ENCODE measurements at regions not wholly inside any gene's neighbourhood (a gene's known extent, or its start where the extent isn't known, plus 50 kb on each side); places are given as distances from the start of the nearest gene placed in this dataset.

DNA sequence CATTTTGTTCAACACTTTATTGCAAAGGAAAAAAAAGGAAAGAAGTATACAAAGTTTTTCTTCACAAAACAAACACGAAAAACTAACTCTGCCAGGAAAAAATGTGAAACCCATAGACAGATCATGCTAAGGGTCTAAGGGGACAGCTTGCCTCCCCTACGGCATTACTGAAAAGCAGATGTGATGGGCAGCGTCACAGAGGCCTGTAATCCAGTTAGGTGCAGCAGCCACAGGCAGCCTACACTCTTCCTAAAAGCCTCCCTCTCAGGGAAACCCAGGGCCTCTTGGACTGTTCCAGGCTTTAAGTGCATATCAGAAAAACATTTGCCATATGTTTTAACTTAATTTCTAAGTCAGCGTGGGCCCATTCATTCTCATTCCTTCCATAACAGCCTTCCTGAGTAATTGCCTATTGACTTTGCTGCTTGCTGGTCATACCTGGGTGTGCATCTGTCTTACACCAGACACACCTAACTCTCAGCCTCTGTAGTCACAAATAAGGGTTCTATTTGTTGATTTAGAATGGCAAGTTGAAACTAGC lies 135.7 kb upstream of the SERP2 start:
- no peak for DNase-seq (ENCODE audit: low read depth in 1 of 2, low spot score in 1 of 2)

DNA sequence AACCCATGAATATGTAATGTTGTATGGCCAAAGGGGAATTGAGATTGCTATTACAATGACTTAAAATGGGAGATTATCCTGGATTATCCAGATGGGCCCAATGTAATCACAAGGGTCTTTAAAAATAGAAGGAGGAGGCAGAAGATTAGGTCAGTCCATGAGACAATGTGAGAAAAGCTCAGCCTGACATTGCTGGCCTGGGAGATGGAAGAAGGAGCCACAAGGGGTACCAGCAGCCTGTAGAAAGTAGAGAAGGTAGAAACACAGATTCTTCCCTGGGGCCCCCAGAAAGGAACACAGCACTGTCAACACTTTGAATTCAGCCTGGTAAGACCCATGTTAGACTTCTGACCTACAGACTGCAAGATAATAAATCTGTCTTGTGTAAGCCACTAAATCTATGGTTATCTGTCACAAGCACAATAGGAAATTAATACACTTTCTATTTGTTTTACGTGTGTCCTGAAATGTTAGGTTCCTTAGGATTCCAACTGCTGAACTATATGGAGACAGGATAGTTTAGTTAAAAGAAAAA lies 132.9 kb upstream of the SERP2 start:
- DNase-seq (ENCODE audit: low read depth in 1 of 2, low spot score in 1 of 2) = no peak

DNA sequence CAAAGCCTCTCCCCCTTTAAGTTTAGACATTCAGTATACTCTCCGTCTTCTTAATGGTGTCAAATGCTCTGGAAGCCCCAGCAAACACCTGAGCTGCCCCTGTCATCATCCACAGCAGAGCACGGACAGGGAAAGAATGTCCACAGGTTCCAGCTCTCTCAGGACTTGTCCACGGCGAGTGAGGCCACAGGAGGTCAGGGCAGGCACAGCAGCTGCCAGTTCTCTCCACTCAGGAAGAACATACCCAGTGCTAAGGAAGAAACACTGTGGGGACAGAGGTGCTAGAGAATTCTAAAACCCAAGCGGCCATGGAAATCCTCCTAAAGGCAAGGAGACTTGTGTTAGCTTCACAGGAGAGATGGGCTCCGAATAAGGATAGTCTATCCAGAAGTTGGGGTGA lies 132.0 kb upstream of the SERP2 start:
- DNase-seq (ENCODE audit: low read depth in 1 of 2, low spot score in 1 of 2) = no peak

DNA sequence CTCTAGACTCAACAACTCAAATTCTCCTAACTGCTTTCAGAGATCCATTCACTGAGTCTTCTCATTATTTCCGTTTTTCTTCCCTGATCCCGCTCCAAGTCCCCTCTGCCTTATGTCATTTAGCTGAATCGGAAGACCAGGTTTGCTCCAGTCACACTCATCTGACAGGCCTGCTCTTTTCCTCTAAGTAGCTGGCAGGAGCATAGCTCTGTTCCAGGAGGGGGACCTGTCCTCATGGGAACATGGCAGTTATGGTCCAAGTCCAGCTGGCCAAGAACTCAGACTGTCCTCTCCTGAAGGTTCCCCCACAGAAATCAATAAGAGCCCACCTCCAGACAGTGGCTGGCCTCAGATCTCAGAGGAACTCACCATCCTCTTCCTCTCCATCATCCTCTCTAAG lies 130.9 kb upstream of the SERP2 start:
- DNase-seq (ENCODE audit: low read depth in 1 of 2, low spot score in 1 of 2) = no peak

DNA sequence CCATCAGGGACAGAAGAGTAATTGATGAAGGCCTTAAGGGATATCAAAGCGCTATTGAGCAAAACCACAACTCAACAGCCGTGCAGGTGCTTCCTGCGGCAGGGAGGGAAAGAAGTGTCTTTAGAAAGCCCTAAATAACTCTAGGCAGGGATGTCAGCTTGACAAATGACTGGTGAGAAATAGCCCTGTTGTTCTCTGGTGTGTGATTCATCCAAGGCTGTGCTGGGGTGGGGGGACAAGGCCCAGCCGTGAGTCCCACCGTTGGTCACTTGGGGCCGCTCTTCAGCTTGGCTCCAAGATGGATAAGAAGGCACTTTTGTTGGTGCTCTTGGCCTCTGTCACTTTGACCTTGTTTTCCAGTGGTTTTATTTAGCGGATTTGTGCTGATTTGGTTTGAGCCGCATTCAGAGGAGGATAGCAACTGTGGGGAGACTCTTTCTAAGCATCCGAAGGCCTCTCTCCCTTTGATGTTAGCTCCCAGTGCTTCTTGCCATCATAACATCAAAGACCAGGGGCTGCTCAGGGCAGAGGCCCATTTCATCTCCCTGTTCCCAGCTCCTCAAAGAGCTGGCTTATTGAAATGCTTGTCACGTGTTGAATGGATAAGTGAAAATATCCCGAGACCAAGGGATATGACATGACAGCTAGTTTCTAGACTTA lies 130.3 kb upstream of the SERP2 start:
- no peak for DNase-seq (ENCODE audit: low read depth in 1 of 2, low spot score in 1 of 2)

DNA sequence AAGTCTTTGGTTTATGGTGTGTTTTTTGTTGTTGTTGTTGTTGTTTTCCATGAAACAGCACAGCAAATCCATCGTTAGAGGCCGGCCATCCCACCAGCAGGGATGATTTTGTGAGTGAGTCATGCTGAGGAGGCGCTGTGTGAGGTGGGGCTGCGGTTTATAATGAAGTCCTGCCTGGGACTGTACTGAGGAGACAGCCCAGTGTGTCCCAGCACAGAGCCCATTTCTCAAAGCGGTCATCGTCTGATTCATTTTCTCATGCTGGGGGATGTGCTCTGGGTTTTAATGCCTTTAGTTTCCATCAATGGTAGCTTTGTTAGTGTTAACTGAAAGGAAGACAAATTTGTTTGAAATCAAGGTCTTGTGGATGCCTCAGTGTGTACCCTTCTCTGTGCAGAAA lies 129.3 kb upstream of the SERP2 start:
- no peak for DNase-seq (ENCODE audit: low read depth in 1 of 2, low spot score in 1 of 2)

DNA sequence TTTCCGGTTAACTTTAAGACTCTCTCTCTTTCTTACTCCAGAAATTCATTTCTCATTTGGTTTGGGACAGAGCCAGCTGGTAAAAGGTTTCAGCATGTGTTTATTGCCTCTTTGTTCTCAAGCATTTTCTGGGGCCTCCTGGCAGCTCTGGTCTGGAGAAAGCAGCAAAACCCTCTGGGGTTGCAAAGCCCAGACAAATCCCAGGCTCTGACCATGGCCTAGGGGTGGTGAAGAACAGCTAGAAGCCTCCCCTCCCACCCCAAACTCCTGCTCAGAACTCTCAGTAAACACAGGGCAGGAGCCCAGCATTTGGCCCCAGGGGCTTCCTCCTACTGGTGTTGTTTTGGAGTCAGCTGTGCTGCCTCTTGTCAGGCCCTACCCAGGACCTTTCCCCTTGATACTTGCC lies 124.2 kb upstream of the SERP2 start:
- no peak for DNase-seq (ENCODE audit: low read depth in 1 of 2, low spot score in 1 of 2)

DNA sequence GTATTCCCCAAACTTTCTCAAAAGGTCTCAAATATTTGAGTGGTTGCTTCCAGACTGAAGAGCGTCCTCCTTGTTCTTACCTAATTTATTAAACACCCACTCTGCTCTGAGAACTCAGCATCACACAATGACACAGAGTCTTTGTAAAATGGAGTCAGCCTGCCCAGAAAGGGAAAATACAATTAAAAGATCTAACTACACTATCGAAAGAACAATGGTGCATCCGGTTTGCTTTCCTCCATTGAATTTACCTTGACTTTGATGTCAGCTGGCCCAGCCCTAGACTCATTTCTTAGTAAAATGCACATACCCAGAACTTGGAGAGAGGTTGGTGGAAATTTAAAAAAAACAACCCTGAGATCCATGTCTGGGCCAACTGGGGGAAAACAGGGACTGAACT lies 120.7 kb upstream of the SERP2 start:
- DNase-seq (ENCODE audit: low read depth in 1 of 2, low spot score in 1 of 2) = no peak

DNA sequence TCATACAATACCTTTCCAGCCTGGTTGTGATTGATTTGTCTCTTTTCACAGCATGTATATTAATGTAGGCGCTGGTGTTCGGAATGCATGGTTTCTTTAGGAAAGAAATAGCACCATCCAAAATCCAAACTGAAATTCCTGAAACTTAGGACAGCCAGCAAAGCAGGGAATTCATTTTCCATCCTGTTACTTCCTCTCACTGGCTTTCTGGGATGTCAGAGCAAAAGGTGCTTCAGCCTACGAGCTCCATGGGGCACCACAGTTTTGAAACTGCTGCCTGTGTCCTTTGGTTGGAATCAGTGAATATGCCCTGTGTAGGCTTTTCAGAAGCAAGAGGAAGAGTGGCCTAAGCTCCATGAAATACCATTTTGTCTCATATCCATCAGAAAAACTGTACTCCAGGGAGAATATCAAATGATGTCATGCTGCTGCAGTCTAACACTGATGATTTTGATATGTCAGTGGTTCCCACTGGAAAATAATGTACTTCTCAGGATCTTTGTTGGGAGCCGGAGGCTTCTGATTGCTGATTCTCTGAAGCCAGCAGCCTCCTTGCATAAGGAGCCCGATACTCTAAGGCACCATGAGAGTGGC lies 117.8 kb upstream of the SERP2 start:
- no peak for DNase-seq (ENCODE audit: low read depth in 1 of 2, low spot score in 1 of 2)

DNA sequence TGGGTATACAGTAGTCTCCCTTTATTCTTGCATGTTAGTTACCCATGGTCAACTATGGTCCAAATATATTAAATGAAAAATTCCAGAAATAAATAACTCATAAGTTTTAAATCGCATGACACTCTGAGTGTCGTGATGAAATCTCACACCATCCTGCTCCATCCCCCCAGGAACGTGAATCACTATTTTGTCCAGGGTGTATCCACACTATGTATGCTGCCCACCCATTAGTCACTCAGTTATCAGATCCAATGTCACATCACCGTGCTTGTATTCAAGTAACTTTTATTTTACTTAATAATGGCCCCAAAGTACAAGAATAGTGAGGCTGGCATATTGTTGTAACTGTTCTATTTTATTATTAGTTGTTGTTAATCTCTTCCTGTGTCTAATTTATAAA lies 115.8 kb upstream of the SERP2 start:
- no peak for DNase-seq (ENCODE audit: low read depth in 1 of 2, low spot score in 1 of 2)

DNA sequence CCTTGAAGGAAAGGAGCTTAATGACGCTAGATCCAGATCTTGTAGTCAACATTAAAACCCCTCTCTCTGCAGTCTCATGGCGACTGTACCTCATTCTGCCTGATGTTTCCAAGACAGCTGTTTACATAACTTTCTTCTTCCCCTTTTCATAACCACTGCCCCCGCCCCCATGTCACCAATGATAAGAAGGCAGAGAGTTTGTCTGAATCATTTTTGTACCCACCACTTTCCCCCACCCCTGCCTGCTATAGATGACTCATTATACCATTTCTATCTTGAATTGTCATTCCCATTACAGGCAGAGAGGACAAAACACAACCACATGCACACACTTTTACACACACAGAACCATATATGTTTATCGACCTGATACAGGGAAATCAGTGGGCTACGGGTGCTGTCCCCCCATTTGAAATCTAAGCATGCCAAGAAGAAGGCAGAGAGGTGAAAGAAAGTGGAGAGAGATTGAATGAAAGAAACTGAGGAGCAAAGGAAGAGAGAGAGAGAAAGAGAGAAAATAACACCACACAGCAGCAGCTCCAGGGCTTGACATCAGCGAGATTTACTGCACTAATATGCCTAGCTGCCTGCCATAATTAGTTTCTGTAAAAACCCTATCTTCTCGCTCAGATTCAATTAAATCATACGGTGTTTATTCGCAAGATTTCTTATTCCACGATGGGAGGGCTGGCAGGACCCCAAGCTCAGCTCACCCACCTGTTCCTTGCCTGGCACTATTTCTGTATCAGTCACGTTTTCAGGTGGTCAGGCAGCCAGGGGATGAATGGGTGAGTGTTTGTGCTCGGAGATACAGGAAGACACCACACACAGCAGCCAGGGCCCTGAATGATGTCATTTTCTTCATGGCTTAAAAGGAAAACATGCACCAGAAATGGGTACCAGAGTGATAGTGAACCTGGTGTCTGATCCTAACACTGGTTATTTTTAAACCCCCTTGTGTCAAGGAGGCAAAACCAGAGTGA lies 114.3 kb upstream of the SERP2 start:
- peak in 1 of 2 donors; percentile 61 for DNase-seq (ENCODE audit: low read depth in 1 of 2, low spot score in 1 of 2)

DNA sequence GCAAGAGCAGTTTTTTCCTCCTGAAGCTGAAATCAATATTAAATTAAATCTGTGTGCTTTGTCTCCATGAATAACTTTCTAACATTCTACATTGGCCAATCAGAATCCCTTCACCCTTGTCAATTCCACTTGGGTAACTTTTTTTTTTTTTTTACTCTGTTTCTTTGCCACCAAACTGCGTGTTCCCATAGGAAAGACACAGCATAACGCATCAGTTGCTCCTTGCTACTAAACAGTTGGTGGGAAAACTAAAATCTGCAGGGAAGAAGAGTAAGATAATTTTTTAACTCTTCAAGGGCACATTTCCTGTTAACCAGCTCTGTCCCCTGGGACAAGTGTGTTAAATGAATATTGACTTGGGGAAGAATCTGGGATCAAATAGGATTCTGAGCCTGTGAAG lies 113.3 kb upstream of the SERP2 start:
- DNase-seq (ENCODE audit: low read depth in 1 of 2, low spot score in 1 of 2) = no peak

DNA sequence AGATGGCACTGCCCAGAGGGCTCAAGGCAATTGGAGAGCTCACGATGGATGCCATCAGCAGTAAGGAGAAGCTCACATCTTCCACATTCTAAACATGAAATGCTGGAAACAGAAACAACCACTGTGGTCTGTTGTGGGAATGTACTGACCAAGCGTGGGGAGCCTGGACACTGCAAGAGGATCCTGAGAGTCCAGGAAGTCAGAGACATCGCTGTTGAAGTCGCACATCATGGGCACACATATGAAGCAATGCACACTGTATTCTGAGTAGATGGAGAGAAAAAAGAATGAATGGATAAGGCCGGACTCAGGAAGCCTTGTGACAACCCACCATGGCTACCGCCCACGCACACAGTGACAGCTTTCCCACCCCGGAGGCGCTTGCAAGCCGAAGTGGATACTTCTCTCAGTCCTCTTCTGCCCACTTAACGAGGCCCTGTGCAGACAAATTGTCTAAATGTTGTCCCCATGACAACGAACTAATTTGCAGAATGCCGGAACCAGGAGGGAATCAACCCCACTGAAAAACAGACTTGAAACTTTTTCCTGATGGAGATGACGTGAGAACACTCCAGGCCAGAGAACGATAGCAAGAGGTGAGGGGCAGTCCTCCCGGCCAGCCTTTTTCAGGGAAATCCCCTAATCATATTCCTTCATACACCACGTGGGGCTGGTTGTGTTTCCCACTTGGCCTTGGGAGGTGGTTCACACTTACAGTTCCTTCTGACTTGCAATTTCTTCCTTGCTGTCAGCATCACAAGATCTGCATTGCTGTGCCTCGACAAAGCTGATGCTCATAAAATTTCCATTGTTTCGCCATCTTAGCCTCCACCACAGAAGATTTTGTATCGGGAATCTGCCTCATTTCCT lies 109.6 kb upstream of the SERP2 start:
- DNase-seq (ENCODE audit: low read depth in 1 of 2, low spot score in 1 of 2) = no peak

DNA sequence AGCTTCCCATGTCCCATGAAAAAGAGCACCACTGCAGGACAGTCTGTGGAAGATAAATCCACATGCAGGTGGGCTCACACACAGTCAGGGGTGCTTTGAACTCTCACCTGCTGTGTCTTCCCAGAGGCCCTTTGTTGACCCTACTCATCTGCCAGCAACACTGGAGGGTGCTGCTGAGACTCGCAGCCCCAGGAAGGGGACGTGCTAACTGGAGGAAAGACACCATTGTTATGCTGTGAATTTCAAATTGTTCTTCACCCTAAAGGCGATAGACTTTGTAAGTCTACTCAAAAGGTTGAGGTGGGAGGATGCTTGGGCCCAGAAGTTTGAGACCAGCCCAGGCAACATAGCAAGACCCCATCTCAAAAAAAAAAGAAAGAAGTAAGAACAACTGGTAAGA lies 107.3 kb upstream of the SERP2 start:
- no peak for DNase-seq (ENCODE audit: low read depth in 1 of 2, low spot score in 1 of 2)

DNA sequence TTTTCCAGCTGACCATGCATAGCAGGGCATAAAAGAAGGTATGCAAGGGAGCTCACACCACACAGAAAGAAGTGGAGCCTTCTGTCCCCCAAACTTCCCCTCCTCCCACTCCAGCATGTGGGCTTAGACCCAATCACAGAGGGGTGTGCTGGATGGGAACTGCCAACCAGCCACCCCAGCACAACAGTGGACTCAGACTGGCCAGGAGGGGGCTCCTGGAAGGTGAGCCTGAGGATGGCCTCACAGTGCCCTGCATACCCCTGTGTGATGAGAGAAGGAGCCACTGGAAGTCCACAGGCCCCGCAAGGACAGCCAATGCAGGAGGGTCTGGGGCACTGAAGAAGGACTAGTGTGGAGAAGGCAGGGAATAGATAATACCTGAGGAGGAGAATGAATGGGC lies 106.9 kb upstream of the SERP2 start:
- DNase-seq (ENCODE audit: low read depth in 1 of 2, low spot score in 1 of 2) = no peak

DNA sequence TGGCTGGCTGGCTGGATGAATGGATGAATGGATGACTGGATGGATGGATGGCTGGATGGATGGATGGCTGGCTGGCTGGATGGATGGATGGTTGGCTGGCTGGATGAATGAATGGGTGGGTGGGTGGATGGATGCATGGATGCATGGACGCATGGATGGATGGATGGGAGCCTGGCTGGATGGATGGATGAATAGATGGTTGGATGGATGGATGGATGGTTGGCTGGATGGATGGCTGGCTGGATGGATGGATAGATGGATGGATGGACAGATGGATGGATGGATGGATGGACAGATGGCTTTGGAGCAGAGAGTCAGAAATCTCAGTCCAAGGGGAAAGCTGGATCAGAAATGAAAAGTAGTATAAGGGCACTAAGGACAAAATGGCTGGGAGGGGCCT lies 106.4 kb upstream of the SERP2 start:
- no peak for DNase-seq (ENCODE audit: low read depth in 1 of 2, low spot score in 1 of 2)

DNA sequence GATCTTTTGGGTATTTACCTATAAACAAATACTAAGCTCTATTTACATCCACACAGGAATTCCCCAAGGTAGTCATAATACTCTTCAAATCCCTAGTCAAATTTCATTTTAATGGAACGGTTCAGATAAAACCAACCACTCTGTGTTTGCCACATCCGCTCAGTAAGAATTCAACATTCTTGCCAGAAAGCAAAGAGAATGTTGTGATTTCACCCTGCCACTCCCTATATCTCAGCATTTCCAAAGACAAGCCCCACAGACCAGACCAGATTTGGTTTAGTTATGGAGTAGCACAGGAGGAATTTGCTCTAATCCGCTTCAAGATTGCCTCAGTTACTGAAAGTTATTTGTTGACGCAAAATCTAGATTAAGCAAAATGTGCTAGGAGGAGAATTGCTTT lies 105.6 kb upstream of the SERP2 start:
- no peak for DNase-seq (ENCODE audit: low read depth in 1 of 2, low spot score in 1 of 2)

DNA sequence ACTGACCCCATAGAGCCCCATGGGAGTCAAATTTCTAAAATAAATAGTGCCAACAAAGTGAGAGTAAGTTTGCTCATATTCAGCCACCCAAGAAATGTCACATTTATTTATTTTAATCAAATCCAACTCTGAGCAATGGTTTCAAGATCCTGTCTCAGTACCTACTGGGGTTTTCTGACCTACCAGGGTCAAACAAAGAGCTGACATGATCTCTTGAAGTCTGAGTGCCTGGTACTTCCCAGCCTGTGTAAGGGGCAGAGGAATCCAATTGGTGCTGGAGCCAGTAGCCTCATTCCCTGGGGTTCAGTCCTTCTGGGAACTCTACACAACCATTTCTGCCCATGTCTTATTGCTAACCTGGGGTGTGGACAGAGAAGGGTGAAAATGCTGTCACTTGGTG lies 104.6 kb upstream of the SERP2 start:
- DNase-seq (ENCODE audit: low read depth in 1 of 2, low spot score in 1 of 2) = no peak

DNA sequence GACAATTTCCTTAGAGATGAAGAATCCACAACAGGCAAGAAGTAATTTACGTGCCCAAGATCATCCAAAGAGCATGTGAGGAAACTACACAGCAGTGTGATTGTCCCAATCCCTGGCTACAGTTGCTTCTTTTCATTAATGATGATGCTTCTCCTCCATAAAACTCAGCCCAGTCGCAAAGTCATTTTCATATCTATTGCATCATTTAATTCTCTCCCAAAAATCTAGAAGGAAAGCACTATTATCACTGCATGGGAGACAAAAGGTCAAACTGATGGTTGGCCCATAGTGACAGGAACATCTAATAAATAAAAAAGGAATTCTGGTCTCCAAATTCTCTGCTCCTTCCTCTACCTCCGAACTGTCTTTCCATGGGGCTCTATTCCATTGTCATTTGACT lies 103.5 kb upstream of the SERP2 start:
- DNase-seq (ENCODE audit: low read depth in 1 of 2, low spot score in 1 of 2) = no peak

DNA sequence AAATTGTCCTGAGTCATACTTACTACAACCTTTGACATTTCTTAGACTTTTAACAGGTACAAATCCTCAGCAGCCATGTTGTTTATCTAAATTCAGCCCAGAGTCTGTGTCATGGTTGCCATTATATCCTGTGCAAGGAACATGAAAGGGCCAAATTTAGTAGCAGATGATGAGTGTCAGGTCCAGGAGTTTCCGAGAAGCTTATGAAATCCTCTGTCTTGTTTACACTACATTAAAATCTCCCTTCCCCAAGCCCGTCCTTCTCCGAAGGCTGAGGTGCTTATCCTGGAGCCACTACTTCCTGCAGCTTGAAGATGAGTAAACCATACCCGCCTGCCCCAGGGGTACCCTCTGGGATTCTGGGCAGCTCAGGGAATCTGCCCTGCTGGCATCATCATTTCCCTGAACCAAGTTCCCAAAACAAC lies 102.6 kb upstream of the SERP2 start:
- DNase-seq (ENCODE audit: low read depth in 1 of 2, low spot score in 1 of 2) = no peak

DNA sequence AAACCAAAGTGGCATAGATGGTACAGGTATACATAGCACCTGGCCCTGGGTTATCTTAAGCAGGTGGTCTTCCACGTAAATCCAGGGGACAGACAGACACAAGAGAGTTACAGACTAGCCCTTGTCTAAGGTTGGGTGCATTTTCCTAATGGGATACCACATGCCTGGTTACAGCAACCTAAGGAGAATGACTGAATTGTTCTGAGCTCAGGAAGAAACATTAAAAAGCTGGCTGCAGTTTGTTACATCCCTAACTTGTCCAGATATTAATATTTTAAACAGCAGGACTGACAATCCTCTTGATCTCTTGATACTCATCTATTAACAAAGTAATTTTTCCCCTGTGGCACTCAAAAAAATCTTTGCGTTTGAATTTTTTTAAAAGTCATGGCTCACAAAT lies 102.2 kb upstream of the SERP2 start:
- DNase-seq (ENCODE audit: low read depth in 1 of 2, low spot score in 1 of 2) = no peak
